Activated T-cell treated with anti-CD3 and anti-CD28 coated beads, Interleukin-2, amount 50 U/mL, for 48 hours (primary cell): ENCODE measurements at regions not wholly inside any gene's neighbourhood (a gene's known extent, or its start where the extent isn't known, plus 50 kb on each side); places are given as distances from the start of the nearest gene placed in this dataset.
A peak's percentile ranks its signal among the peaks of the same experiment; 100 is the strongest.

Source experiments
- DNase-seq, 2 experiments: peaks; one replicate each; pipeline ENCODE4 v3.0.0-alpha.2; 2020

DNA sequence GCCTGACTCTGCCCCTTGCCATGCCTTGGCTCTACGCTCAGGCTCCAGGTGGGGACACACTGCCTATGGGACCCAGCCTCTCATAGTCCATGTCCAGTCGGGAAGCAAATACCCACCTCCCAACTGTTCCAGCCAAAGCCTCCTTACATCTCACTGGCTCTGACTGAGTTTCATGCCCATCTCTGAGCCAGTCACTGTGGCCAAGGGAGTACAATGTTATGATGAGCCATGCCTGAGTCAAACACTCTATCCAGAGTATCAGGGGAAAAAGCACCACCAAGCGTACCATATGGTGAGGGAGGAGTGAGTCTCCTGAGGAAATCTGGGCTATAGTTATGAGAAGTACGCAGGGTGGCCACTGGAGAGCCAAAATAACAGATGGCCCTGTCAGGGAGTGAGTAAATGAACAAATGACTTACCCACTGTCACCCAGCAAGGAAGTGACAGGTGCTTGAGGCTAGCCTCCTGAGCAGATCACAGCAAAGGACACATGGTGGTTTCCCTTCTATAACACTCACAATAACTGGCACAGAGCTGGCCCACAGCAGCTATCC is 236.6 kb upstream of the GJB5 start:
- DNase-seq, result no peak

DNA sequence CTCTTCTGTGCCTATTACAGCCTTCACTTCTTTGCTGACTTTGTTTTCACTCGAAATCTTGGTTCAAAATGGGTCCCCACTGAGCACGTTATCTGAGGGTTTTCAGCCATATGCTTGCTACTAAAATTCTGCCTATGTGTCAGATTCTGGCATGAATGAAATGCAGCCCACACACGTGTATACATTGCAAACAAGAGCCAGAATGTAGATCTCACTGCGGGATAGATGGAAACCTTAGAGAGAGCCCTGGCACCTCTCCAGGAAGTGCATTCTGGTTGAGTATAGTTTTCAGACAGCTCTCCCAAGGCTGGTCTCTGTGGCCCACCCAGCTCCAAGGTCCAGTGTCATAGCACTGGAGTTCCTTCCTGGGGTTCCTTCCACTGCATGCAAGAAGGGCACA is 234.7 kb upstream of the GJB5 start:
- no peak for DNase-seq

DNA sequence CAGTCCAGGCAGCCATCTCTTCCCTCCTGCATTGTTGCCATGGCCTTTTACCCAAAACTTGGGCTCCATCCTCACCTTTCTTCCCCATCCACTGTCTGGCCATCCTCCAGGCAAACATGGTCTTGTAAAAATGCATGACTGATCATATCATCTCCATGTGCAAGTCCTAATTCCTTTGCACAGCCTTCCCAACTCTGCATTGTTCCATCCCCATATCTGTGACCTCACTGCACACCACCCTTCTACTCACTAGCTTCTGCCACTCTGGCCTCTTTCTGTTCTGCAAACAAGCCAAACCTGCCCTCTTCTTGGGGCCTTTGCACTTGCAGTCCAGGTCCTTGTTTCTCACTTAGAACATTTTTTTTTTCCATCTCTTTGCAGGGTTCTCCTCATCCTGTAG is 230.1 kb upstream of the GJB5 start:
- no peak for DNase-seq

DNA sequence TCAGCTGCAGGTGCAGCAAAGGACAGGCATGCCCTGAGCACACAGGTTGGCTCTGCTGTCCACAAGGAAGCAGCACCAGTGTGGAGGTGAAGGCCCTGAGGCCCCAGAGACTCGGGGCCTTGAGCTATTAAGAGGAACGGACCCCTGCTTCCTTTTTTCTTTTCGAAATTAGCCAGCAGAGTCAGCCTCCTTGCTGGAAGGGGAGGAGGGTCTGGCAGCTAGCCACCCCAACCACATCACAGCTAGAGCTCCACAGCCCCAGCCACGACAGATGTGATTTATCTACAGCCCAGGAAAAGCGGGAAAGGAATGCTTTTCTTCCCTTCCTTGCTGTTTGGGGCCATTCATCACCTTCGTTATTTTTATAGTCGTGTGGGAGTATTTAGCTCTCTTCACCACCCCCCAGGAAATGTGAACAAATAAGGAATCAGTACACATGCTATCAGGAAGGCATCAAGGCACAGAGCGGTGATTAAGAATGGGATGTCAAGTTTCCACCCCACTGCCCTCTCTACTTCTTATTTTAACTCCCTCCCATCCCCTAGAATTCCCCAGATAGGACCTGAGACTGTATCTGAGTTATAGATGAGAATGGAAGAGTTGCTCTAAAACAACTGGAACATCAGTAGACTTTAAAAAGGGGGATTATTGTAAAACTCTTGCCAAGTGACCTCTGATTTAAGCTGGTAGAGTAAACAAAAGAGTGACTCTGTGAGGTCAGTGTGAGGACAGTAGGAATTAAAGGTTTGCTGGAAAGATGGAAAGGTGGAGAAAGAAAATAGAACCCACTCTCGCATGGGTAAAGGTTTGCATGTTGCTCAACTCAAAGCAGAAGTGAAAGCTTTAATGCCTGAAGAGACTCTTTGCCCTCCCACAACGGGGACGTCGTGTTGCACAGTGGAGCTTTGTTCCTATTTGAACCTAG is 224.7 kb upstream of the GJB5 start:
- no peak for DNase-seq

GRCh38 chr1:34532113-34532512 is 222.7 kb upstream of the GJB5 start:
- no peak for DNase-seq

- no peak for DNase-seq
Measured at GRCh38 chr1:34538481-34538880, 216.4 kb upstream of the GJB5 start.

GRCh38 chr1:34547046-34547674 is 207.7 kb upstream of the GJB5 start:
- DNase-seq, result no peak

- peak in 1 of 2 experiments; percentile 18 for DNase-seq
Measured at GRCh38 chr1:34549199-34549598, 205.6 kb upstream of the GJB5 start.

GRCh38 chr1:34578306-34578705 is 176.5 kb upstream of the GJB5 start:
- no peak for DNase-seq

DNA sequence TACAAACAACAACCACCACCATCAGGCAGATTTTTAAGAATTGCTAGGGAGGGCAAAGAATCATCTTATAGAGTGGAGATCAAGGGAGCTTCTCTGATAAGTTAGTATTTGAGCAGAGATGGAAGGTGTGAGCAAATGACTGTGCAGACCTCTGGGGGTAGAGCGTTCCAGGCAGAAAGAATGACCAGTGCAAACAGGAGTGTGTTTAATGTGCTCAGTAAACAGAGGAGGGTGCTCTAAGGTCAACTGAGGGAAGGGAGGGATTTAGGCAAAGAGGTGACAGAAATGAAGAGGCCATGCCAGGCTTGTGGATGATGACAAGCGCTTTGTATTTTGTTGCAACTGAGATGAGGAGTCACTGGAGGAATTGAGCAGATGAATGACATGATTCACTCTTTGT is 172.5 kb upstream of the GJB5 start:
- no peak for DNase-seq

GRCh38 chr1:34587761-34588160 is 167.1 kb upstream of the GJB5 start:
- DNase-seq, result no peak

GRCh38 chr1:34590211-34590623 is 164.6 kb upstream of the GJB5 start:
- no peak for DNase-seq

GRCh38 chr1:34591751-34592629 is 162.9 kb upstream of the GJB5 start:
- DNase-seq, result peak in 1 of 2 experiments; percentile 15

DNA sequence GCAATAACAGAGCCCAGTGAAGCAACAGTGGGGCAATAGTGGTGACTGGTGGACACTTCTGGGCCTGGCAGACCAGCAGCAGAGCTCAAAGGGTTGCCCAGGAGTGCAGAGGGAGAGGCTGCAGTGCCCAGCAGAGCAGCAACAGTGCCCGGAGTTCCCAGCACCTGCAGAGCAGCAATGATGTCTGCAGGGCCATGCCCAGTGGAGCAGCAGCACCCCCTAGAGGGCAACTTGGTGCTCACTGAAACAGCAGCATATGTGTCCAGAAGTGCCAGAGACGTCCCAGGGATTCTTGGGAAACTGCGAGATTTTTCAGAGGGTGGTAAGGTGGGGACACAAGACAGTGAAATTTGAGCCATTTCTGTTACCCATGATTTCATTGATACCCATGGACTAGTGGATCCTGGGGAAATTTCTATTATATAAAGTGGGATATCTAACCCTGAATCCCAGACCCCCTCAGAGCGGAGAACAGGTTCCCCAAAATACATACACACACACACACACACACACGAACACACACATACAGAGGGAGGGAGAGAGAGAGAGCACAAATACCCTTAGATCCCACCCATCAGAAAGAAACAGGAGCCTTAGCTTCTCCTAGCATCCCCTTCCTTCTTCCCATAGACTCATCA is 156.9 kb upstream of the GJB5 start:
- peak; percentile 74 to 78 for DNase-seq

DNA sequence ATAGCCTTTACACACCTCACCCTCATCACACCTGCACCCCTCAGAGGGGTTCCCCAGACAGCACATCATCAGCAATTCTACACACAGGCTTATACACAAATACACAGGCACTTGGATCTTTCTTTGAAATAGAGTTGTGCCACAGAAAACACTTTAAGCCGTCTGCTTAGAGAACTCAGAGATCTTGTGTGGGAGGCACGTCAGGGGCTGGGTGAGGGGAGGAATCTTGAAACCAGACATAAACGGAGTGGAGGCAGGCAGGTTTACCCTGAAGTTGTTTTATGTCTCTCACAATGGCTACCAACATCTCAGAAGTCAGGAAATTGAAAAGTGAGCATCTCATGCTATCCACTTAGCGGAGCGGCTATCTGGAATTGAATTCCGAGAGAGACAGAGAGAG is 151.9 kb upstream of the GJB5 start:
- no peak for DNase-seq

GRCh38 chr1:34603594-34603993 is 151.3 kb upstream of the GJB5 start:
- DNase-seq, result no peak

- DNase-seq, result no peak
Measured at GRCh38 chr1:34606504-34606903, 148.3 kb upstream of the GJB5 start.

DNA sequence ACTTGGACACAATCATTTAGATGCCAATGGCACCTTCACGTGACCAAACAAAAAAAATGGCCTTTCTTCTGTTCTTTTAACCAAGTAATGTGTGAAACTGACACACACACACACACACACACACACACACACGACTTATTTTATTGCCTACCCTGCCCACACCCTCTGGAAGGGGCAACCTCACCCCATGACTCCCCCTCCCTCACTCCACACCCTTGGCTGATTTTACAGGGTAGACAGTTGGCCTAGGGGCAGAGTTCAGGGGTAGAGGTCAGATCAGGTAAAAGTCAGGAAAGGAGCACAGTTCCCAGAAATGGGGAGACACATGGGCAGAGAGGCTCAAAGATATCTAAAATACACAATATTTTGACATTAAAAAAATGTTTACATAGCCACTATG is 144.8 kb upstream of the GJB5 start:
- no peak for DNase-seq

GRCh38 chr1:34611571-34611970 is 143.3 kb upstream of the GJB5 start:
- no peak for DNase-seq

DNA sequence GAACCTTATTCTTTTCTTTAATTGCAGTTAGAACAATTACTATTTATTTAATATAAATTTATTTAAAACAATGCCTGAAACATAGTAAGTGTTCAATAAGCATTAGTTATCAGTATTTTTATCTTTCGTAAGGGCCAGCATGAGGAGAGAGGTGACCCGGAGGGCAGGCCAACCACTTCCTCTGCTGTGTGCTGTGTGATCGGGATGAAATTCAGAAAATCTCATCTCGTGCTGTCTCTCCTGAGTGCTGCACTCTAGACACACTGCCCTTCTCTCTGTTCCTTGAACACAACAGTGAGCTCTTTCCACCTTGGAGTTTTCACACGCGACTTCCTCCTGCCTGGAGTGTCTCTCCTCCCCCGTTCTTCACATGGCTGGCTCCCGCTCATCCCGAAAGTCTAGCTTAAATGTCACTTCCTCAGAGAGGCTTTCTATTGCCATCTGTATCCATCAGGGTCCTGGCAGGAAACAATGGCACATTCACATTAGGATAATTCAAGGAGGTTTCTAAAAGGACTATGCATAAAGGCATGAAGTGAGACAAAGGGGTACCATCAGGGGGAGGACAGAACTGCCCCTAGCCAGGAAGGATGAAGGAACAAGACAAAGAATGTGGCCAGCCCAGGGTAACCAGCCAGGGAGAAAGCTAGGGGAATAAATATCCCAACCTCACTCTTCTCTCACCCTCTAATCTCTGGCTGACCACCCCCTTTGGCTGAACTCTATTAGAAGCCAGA is 142.6 kb upstream of the GJB5 start:
- no peak for DNase-seq

DNA sequence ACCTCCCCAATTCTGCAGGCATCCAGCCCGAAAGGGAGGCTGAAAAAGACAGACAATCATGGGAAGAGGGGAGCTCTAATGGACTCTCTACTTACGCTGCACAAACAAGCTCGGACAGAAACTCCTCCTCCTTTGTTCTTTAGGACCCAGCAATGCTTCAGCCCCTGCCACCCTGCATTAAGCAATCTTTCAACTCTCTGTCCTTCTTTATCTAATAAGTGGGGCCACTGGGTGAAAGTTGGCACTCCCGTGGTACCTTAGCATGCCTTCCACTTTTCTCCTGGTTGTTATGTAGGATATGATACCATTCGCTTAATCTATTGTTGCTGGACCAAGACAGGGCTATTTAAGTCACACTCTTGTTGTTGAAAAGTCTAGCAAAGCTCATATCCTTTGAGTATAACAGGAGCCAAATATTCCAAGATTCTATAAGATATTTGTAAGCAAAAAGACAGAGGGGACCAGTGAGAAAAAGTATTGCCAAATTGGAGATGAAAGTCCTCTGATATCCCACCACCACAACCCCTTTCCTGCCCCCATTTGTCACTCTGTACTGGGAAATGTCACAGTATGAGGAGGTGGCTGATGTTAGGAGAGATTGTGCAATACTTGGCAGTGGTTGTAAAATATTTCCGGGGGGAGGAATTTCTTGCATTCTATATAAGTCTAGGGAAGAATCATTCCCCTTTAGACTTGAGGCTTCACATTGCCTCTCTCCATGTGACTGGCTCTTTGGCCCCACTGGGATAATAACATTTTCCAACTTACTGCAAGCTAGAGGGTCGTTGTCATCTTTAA is 137.3 kb upstream of the GJB5 start:
- no peak for DNase-seq
